CD4-positive, alpha-beta T cell treated with Interleukin-17A for 4 hours (primary cell): ENCODE measurements at regions not wholly inside any gene's neighbourhood (a gene's known extent, or its start where the extent isn't known, plus 50 kb on each side); places are given as distances from the start of the nearest gene placed in this dataset.

Experiments used
- DNase-seq: peaks from one replicate; pipeline ENCODE4 v3.0.0-alpha.2; 2020; ENCODE audit warnings: mixed read lengths

- DNase-seq = no peak
These were observed 875.8 kb downstream of the USP25 start for GRCh38 chr21:16605597-16605996.

GRCh38 chr21:16606271-16606670 lies 876.5 kb downstream of the USP25 start:
- no peak for DNase-seq

GRCh38 chr21:16608209-16608830 lies 878.5 kb downstream of the USP25 start:
- no peak for DNase-seq

- DNase-seq = no peak
These were observed 889.5 kb downstream of the USP25 start for GRCh38 chr21:16619281-16619680.

GRCh38 chr21:16620786-16621320 lies 891.1 kb downstream of the USP25 start:
- DNase-seq = no peak

- no peak for DNase-seq
These were observed 888.2 kb upstream of the CXADR start for GRCh38 chr21:16624479-16625118.

GRCh38 chr21:16625491-16625890 lies 887.4 kb upstream of the CXADR start:
- DNase-seq = no peak

- DNase-seq = no peak
These were observed 878.9 kb upstream of the CXADR start for GRCh38 chr21:16633831-16634459.

GRCh38 chr21:16634515-16634914 lies 878.3 kb upstream of the CXADR start:
- no peak for DNase-seq

- no peak for DNase-seq
These were observed 872.4 kb upstream of the CXADR start for GRCh38 chr21:16640297-16641027.

- DNase-seq = no peak
These were observed 870.5 kb upstream of the CXADR start for GRCh38 chr21:16642353-16642752.

GRCh38 chr21:16644685-16645084 lies 868.2 kb upstream of the CXADR start:
- no peak for DNase-seq

- DNase-seq = no peak
These were observed 862.0 kb upstream of the CXADR start for GRCh38 chr21:16650714-16651366.

GRCh38 chr21:16651956-16652355 lies 860.9 kb upstream of the CXADR start:
- DNase-seq = no peak

- no peak for DNase-seq
These were observed 849.4 kb upstream of the CXADR start for GRCh38 chr21:16663436-16663835.

GRCh38 chr21:16667395-16667794 lies 845.4 kb upstream of the CXADR start:
- no peak for DNase-seq

GRCh38 chr21:16674949-16675348 lies 837.9 kb upstream of the CXADR start:
- DNase-seq = no peak

GRCh38 chr21:16676391-16676790 lies 836.5 kb upstream of the CXADR start:
- no peak for DNase-seq

- DNase-seq = no peak
These were observed 834.2 kb upstream of the CXADR start for GRCh38 chr21:16678429-16679160.

GRCh38 chr21:16695074-16695473 lies 817.8 kb upstream of the CXADR start:
- no peak for DNase-seq

- DNase-seq = no peak
These were observed 805.6 kb upstream of the CXADR start for GRCh38 chr21:16707274-16707673.
